OCI-LY1 (cell line): ENCODE measurements at regions not wholly inside any gene's neighbourhood (a gene's known extent, or its start where the extent isn't known, plus 50 kb on each side); places are given as distances from the start of the nearest gene placed in this dataset.

Experiments used
- H2AFZ ChIP-seq: fragments of 200-600 bp; sonication (generic), shearing (Covaris generic); 2 replicates; pipeline ENCODE4 v1.6.0; 2014; ENCODE audit warnings: antibody characterized with exemption, mild to moderate bottlenecking, low read length
- H3F3A ChIP-seq: fragments of 200-600 bp; sonication (generic), shearing (Covaris generic); 2 replicates; pipeline ENCODE4 v1.6.0; 2014; ENCODE audit warnings: mild to moderate bottlenecking, antibody characterized with exemption, low read length, moderate library complexity; ENCODE audit not compliant: insufficient read depth
- H3K27ac ChIP-seq: fragments of 200-600 bp; sonication (generic); 2 replicates; pipeline ENCODE4 v1.5.1; 2014; ENCODE audit warnings: low read length, mixed run types, mild to moderate bottlenecking, low read depth; ENCODE audit not compliant: poor library complexity, severe bottlenecking
- H3K27me3 ChIP-seq: fragments of 200-600 bp; sonication (generic); 2 replicates; pipeline ENCODE4 v1.6.0; 2014; ENCODE audit warnings: antibody characterized with exemption, mild to moderate bottlenecking, low read length, moderate library complexity; ENCODE audit not compliant: insufficient read depth
- H3K36me3 ChIP-seq: fragments of 200-600 bp; sonication (generic); 2 replicates; pipeline ENCODE4 v1.6.1; 2014; ENCODE audit warnings: mild to moderate bottlenecking, antibody characterized with exemption, low read length, moderate library complexity, mixed read lengths; ENCODE audit not compliant: insufficient read depth
- H3K4me1 ChIP-seq: fragments of 200-600 bp; sonication (generic); 2 replicates; pipeline ENCODE4 v1.5.1; 2014; ENCODE audit warnings: mild to moderate bottlenecking, low read length, moderate library complexity; ENCODE audit not compliant: insufficient read depth, severe bottlenecking
- H3K4me2 ChIP-seq: fragments of 200-600 bp; sonication (generic), shearing (Covaris generic); 2 replicates; pipeline ENCODE4 v1.6.1; 2014; ENCODE audit warnings: low read length
- H3K4me3 ChIP-seq: fragments of 200-600 bp; sonication (generic); 2 replicates; pipeline ENCODE4 v1.5.1; 2014; ENCODE audit warnings: low read length, low read depth, mild to moderate bottlenecking, mixed read lengths; ENCODE audit not compliant: poor library complexity, severe bottlenecking
- H3K79me2 ChIP-seq: fragments of 200-600 bp; shearing (Covaris generic); 2 replicates; pipeline ENCODE4 v1.6.1; 2016; ENCODE audit warnings: mixed run types, low read length, mixed read lengths; ENCODE audit not compliant: insufficient read depth
- H3K9ac ChIP-seq: fragments of 200-600 bp; sonication (generic), shearing (Covaris generic); 2 replicates; pipeline ENCODE4 v1.6.1; 2014; ENCODE audit warnings: mild to moderate bottlenecking, low read length, mixed read lengths
- H3K9me2 ChIP-seq: fragments of 200-600 bp; sonication (generic), shearing (Covaris generic); 2 replicates; pipeline ENCODE4 v1.6.1; 2014; ENCODE audit warnings: low read depth, mild to moderate bottlenecking, low read length, mixed read lengths
- H3K9me3 ChIP-seq: fragments of 200-600 bp; shearing (Covaris generic); 2 replicates; pipeline ENCODE4 v1.6.1; 2014; ENCODE audit warnings: low read length, mixed read lengths
- H4K20me1 ChIP-seq: fragments of 200-600 bp; sonication (generic), shearing (Covaris generic); 2 replicates; pipeline ENCODE4 v1.6.0; 2016; ENCODE audit warnings: mild to moderate bottlenecking, low read length; ENCODE audit not compliant: insufficient read depth
- CTCF ChIP-seq: fragments of 200-600 bp; sonication (generic), shearing (Covaris generic); IDR thresholded peaks from 2 replicates; pipeline ENCODE4 v1.5.1; 2017; ENCODE audit warnings: mild to moderate bottlenecking, antibody characterized with exemption, low read length, moderate library complexity, mixed read lengths
- EZH2 ChIP-seq: fragments of 200-600 bp; sonication (generic), shearing (Covaris generic); IDR thresholded peaks from 2 replicates; pipeline ENCODE4 v1.8.0; 2017; ENCODE audit warnings: borderline replicate concordance, mixed run types, mild to moderate bottlenecking, antibody characterized with exemption, low read length, moderate library complexity, mixed read lengths

- no peaks in the 10 kb centered on the region for H3K9me3 ChIP-seq
- TF ChIP-seq EZH2 = no peak
- TF ChIP-seq CTCF = no peak
- H3K36me3 ChIP-seq = no peaks in the 10 kb centered on the region
- H3K9ac ChIP-seq = no peak overlapping the region
- H4K20me1 ChIP-seq = no peaks in the 10 kb centered on the region
- no peak overlapping the region for H3K27ac ChIP-seq
- H3K4me1 ChIP-seq = no peaks in the 10 kb centered on the region
- H3K9me2 ChIP-seq = no peaks in the 10 kb centered on the region
- no peaks in the 10 kb centered on the region for H3K27me3 ChIP-seq
- H3F3A ChIP-seq = no peaks in the 10 kb centered on the region
- no peak overlapping the region for H3K4me3 ChIP-seq
- H3K79me2 ChIP-seq = no peaks in the 10 kb centered on the region
- no peak overlapping the region for H2AFZ ChIP-seq
- no peak overlapping the region for H3K4me2 ChIP-seq
Measured at GRCh38 chr16:6835941-6836340, 496.7 kb upstream of the RBFOX1 start.

- Histone ChIP-seq H3K9me2 (no peaks in the 10 kb centered on the region), H4K20me1 (no peaks in the 10 kb centered on the region), H3K4me1 (no peaks in the 10 kb centered on the region), H3F3A (no peaks in the 10 kb centered on the region), H3K27ac (no peak overlapping the region), H3K9ac (no peak overlapping the region), H3K4me2 (no peak overlapping the region), H3K4me3 (no peak overlapping the region), H3K79me2 (no peaks in the 10 kb centered on the region), H3K27me3 (no peaks in the 10 kb centered on the region), H3K9me3 (no peaks in the 10 kb centered on the region), H2AFZ (no peak overlapping the region), H3K36me3 (no peaks in the 10 kb centered on the region)
- no peak for TF ChIP-seq EZH2
- TF ChIP-seq CTCF = no peak
Measured at GRCh38 chr16:6835516-6835915, 497.1 kb upstream of the RBFOX1 start.

- Histone ChIP-seq H3K4me3 (no peak overlapping the region), H3K9ac (no peak overlapping the region), H3K79me2 (no peaks in the 10 kb centered on the region), H3K27ac (no peak overlapping the region), H3K9me2 (no peaks in the 10 kb centered on the region), H3K27me3 (no peaks in the 10 kb centered on the region), H3K4me1 (no peaks in the 10 kb centered on the region), H3F3A (no peaks in the 10 kb centered on the region), H3K9me3 (no peaks in the 10 kb centered on the region), H3K4me2 (no peak overlapping the region), H4K20me1 (no peaks in the 10 kb centered on the region), H3K36me3 (no peaks in the 10 kb centered on the region), H2AFZ (no peak overlapping the region)
- TF ChIP-seq EZH2 (no peak), CTCF (no peak)
Measured at GRCh38 chr16:6828690-6829089, 504.0 kb upstream of the RBFOX1 start.
